ENCODE measurements at regions not wholly inside any gene's neighbourhood (a gene's known extent, or its start where the extent isn't known, plus 50 kb on each side); places are given as distances from the start of the nearest gene placed in this dataset.

GRCh38 chr14:76644855-76645518 lies 116.3 kb upstream of the VASH1 start:
- peak; percentile 62 for TF ChIP-seq CTCF (IDR thresholded peaks at IDR 0.05; ENCODE audit: low read depth, low read length, missing control alignments)
- DNase-seq (ENCODE audit: extremely low read depth, low read depth): no peak

GRCh38 chr14:76647697-76648298 lies 113.5 kb upstream of the VASH1 start:
- no peak overlapping the region for H3K4me3 ChIP-seq (replicated peaks; ENCODE audit: low read depth, low read length)
- peak; percentile 27 for DNase-seq (ENCODE audit: extremely low read depth, low read depth)
- TF ChIP-seq CTCF (IDR thresholded peaks at IDR 0.05; ENCODE audit: low read depth, low read length, missing control alignments): peak; percentile 91

More at GRCh38 chr14:76644855-76645518, 116.3 kb upstream of the VASH1 start:
- no peak overlapping the region for H3K4me3 ChIP-seq (replicated peaks; ENCODE audit: low read depth, low read length)

- no peak overlapping the region for H3K4me3 ChIP-seq (replicated peaks; ENCODE audit: low read depth, low read length)
- DNase-seq (ENCODE audit: extremely low read depth, low read depth): no peak
- no peak for TF ChIP-seq CTCF (IDR thresholded peaks at IDR 0.05; ENCODE audit: low read depth, low read length, missing control alignments)
These were observed 109.7 kb upstream of the VASH1 start for GRCh38 chr14:76651410-76652055.

GRCh38 chr14:76653875-76654572 lies 107.2 kb upstream of the VASH1 start:
- DNase-seq (ENCODE audit: extremely low read depth, low read depth): no peak
- no peak overlapping the region for H3K4me3 ChIP-seq (replicated peaks; ENCODE audit: low read depth, low read length)
- no peak for TF ChIP-seq CTCF (IDR thresholded peaks at IDR 0.05; ENCODE audit: low read depth, low read length, missing control alignments)

- no peak for DNase-seq (ENCODE audit: extremely low read depth, low read depth)
- no peak for TF ChIP-seq CTCF (IDR thresholded peaks at IDR 0.05; ENCODE audit: low read depth, low read length, missing control alignments)
- H3K4me3 ChIP-seq (replicated peaks; ENCODE audit: low read depth, low read length): no peak overlapping the region
These were observed 106.6 kb upstream of the VASH1 start for GRCh38 chr14:76654573-76655108.

- DNase-seq (ENCODE audit: extremely low read depth, low read depth): no peak
These were observed 105.9 kb upstream of the VASH1 start for GRCh38 chr14:76655331-76655730.

More at GRCh38 chr14:76655331-76655730, 105.9 kb upstream of the VASH1 start:
- TF ChIP-seq CTCF (IDR thresholded peaks at IDR 0.05; ENCODE audit: low read depth, low read length, missing control alignments): no peak
- no peak overlapping the region for H3K4me3 ChIP-seq (replicated peaks; ENCODE audit: low read depth, low read length)

Measured in HFF-Myc (cell line).